Spleen (tissue), 11 donors: ENCODE measurements at regions not wholly inside any gene's neighbourhood (a gene's known extent, or its start where the extent isn't known, plus 50 kb on each side); places are given as distances from the start of the nearest gene placed in this dataset.
"Not testable (repeated sequence)": the region's sequence is repeated elsewhere in the genome, so short reads cannot be mapped to it uniquely, and the experiment has no call there.

ENCODE experiments used
- DNase-seq: peaks from one replicate; pipeline ENCODE4 v3.0.0-alpha.2; 2020
- H3K27ac ChIP-seq, 8 donors: fragments of 200-600 bp; sonication (generic) in 7 of 8; 1 replicate in 4 of 8; 2 replicates in 4 of 8; pipeline versions ENCODE4 v1.5.0 to v1.8.0; 2016 to 2021; ENCODE audit warnings: inconsistent platforms in 4 of 8, mild to moderate bottlenecking in 4 of 8, moderate library complexity in 1 of 8
- H3K27me3 ChIP-seq, 7 donors: fragments of 200-600 bp; sonication (generic) in 6 of 7; replicated peaks in 1 of 7; 1 replicate in 4 of 7; 2 replicates in 3 of 7; pipeline versions ENCODE4 v1.5.0 to v1.8.0; 2016 to 2021; ENCODE audit warnings: inconsistent platforms in 3 of 7, mild to moderate bottlenecking in 1 of 7
- H3K36me3 ChIP-seq, 6 donors: fragments of 200-600 bp; sonication (generic) in 5 of 6; 1 replicate in 4 of 6; 2 replicates in 2 of 6; pipeline versions ENCODE4 v1.5.0 to v1.8.0; 2016 to 2021; ENCODE audit warnings: inconsistent platforms in 2 of 6
- H3K4me1 ChIP-seq, 6 donors: fragments of 200-600 bp; sonication (generic) in 5 of 6; 1 replicate in 3 of 6; 2 replicates in 3 of 6; pipeline versions ENCODE4 v1.5.0 to v1.8.0; 2016 to 2021; ENCODE audit warnings: inconsistent platforms in 3 of 6
- H3K4me3 ChIP-seq, 8 donors: fragments of 200-600 bp; sonication (generic) in 7 of 8; 1 replicate in 4 of 8; 2 replicates in 4 of 8; pipeline versions ENCODE4 v1.5.0 to v1.8.0; 2016 to 2021; ENCODE audit warnings: inconsistent platforms in 4 of 8, mild to moderate bottlenecking in 4 of 8, moderate library complexity in 2 of 8
- H3K9me3 ChIP-seq, 8 donors: fragments of 200-600 bp; sonication (generic) in 7 of 8; 1 replicate in 4 of 8; 2 replicates in 4 of 8; pipeline versions ENCODE4 v1.5.0 to v1.8.0; 2016 to 2021; ENCODE audit warnings: inconsistent platforms in 4 of 8
- POLR2A ChIP-seq, 3 donors: fragments of 450-650 bp; IDR thresholded peaks; one replicate each; pipeline ENCODE4 v1.5.1; 2017; ENCODE audit warnings: antibody characterized with exemption in 3 of 3, mild to moderate bottlenecking in 1 of 3
- POLR2AphosphoS5 ChIP-seq, 3 donors: sonication (generic); formaldehyde crosslinking; IDR thresholded peaks; one replicate each; pipeline ENCODE4 v1.5.1; 2017; ENCODE audit warnings: antibody characterized with exemption in 3 of 3
- WGBS, 5 donors: extraction: QIAGEN DNeasy Blood & Tissue Kit in 3 of 5; methylation state at CpG; one replicate each; pipeline versions ENCODE4 v1.1.5 to v1.1.7; 2013 to 2018; 5-methylcytosine and 5-hydroxymethylcytosine counted together
- intact Hi-C: fragments of 100-400 bp; cut with DNase I; formaldehyde crosslinking; loops from one replicate; pipeline ENCODE4 v1.15.0; 2023; ENCODE audit warnings: low total_unique reads
- TF ChIP-seq, protein P1 (sequence below), 11 experiments: fragments of 200-600 bp in 7 of 11; fragments of 450-650 bp in 4 of 11; sonication (generic) in 4 of 11; IDR thresholded peaks in 8 of 11; conservative IDR thresholded peaks in 3 of 11; 1 replicate in 7 of 11; 2 replicates in 4 of 11; pipeline versions ENCODE4 v1.4.0 to v1.8.0; 2016 to 2021; ENCODE audit warnings: antibody characterized with exemption in 11 of 11, inconsistent platforms in 4 of 11, mild to moderate bottlenecking in 1 of 11
- donor health status: healthy with polysubstance abuse.
- donor health status: DM: no; HTN: no; CAD: no; lungs with moderate emphysema.
- donor health status: DM: no; HTN: no; CAD: no.
- donor health status: Bipolar disorder and iron deficiency.
- donor health status: healthy.
- donor health status: DM: no; HTN: no; CAD: no.
- donor health status: DM: yes; HTN: yes; CAD: no.

DNA sequence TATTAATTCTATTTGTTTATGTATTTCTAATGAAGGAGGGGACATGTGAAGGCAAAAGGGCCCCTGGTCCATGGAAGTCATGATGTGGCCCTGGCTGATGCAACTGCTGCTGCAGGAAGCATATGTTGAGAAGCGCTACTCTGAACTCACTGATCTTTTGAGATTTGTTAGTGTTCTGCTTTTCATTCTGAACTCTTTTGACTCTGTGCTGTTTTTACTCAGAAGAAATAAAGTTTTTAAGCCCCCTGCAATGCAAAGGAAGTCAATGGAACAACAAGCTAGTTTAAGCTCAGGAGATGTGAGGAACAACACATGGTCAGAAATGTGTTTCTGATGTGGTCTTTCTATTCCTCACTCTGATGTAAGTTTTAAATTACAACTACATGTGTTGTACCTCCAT, 88.9 kb upstream of the BTG1 start:
- H3K4me1 ChIP-seq, result peaks cover 0 to 26% (median 2%) of the 10 kb centered on the region in 6 donors
- TF ChIP-seq POLR2A (IDR thresholded peaks at IDR 0.05) (no peak), POLR2AphosphoS5 (IDR thresholded peaks at IDR 0.05) (no peak)
- TF ChIP-seq, protein P1, sequence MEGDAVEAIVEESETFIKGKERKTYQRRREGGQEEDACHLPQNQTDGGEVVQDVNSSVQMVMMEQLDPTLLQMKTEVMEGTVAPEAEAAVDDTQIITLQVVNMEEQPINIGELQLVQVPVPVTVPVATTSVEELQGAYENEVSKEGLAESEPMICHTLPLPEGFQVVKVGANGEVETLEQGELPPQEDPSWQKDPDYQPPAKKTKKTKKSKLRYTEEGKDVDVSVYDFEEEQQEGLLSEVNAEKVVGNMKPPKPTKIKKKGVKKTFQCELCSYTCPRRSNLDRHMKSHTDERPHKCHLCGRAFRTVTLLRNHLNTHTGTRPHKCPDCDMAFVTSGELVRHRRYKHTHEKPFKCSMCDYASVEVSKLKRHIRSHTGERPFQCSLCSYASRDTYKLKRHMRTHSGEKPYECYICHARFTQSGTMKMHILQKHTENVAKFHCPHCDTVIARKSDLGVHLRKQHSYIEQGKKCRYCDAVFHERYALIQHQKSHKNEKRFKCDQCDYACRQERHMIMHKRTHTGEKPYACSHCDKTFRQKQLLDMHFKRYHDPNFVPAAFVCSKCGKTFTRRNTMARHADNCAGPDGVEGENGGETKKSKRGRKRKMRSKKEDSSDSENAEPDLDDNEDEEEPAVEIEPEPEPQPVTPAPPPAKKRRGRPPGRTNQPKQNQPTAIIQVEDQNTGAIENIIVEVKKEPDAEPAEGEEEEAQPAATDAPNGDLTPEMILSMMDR (IDR thresholded peaks at IDR 0.05 in 8 of 11, conservative IDR thresholded peaks at IDR 0.05 in 3 of 11), result no peak
- no peaks in the 10 kb centered on the region for H3K27me3 ChIP-seq
- H3K36me3 ChIP-seq, result no peaks in the 10 kb centered on the region
- no peak overlapping the region for H3K4me3 ChIP-seq
- intact Hi-C loops, result no loop called here
- no peak for DNase-seq
- 44 to 88% (median 73%) methylated on average over 1 of the region's 1 CpG for WGBS, 5 donors
- no peaks in the 10 kb centered on the region for H3K9me3 ChIP-seq
- H3K27ac ChIP-seq, result peak overlapping the region in 2 of 8 donors; percentile 51 to 64

DNA sequence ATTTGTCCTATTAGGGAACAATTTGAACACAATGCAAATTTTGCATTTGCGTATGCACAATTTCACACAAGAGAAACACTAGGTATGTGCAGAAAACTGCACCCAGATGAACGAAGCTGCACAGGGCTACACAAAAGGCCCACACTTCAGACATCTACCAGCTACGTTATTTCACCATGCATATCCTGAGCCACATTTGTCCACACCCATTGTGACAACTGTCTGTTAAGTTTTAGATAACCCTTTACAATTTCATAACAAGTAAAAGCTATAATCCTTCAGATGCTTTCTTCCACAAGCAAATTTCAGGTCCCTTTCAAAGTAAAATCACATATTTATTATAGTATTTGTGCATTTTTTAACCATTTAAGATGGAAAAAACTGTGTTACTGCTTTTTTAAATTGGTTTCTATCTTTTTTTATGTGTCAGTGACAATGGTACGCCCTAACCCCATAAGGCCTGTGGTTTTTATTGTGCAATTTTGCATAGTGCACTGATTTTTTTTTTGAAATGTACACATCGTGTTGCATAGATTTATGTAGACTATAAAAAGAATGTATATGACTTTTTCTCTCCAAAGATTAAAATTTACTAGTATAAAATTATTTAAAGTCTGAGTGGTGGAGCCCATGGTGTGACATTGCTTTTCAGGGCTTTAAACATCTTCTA, 87.8 kb upstream of the BTG1 start:
- no peak for DNase-seq
- intact Hi-C loops, result no loop called here
- 57 to 88% (median 73%) methylated on average over 5 of the region's 5 CpGs for WGBS, 5 donors
- TF ChIP-seq, protein P1 (IDR thresholded peaks at IDR 0.05 in 8 of 11, conservative IDR thresholded peaks at IDR 0.05 in 3 of 11), result no peak
- TF ChIP-seq POLR2A (IDR thresholded peaks at IDR 0.05), result no peak
- TF ChIP-seq POLR2AphosphoS5 (IDR thresholded peaks at IDR 0.05), result no peak
- Histone ChIP-seq H3K27me3 (no peaks in the 10 kb centered on the region), H3K4me1 (peaks cover 0 to 26% (median 2%) of the 10 kb centered on the region in 6 donors), H3K9me3 (no peaks in the 10 kb centered on the region), H3K36me3 (no peaks in the 10 kb centered on the region), H3K4me3 (no peak overlapping the region), H3K27ac (peak overlapping the region in 3 of 8 donors; percentile 34 to 64 (median 51))

DNA sequence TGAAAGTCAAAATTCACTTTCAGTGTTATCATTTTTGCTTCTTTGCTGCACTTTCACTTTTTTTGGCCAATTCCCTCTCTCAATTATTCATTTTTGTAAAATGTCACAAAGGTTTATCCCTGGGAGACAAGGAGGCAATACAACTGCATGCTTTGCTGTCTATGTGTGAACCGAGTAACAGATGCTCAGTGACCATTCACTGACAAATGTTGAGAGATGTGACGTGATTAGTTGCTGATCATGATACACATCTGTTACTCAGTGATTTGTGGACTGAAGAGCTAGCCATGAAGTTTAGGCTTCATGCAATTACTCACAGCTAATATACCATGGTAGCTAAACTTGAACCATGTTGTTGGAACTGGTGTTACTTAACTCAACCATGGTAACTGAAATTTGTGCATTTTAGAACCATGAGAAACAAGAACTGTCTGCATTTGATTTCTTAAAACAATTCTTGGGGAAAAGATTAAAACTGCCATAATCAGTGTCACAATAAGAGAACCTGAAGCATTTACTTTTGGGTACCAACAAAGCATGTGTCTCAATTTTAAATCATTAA, 86.8 kb upstream of the BTG1 start:
- H3K27ac ChIP-seq, result peak overlapping the region in 3 of 8 donors; percentile 51 to 78 (median 58)

DNA sequence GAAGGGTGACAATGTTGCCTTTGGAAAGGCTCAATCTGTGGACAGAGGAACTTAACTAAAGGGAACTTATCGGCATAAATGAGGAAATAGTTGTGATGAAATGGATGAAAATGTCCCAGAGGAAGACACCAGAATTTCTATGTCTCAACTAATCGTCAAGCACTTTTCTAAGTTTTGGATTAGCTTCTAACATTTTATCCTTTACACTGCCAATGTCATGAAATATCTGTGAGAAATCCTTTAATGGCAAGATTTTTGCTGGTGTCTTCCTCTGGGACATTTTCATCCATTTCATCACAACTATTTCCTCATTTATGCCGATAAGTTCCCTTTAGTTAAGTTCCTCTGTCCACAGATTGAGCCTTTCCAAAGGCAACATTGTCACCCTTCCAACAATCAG, 86.3 kb upstream of the BTG1 start:
- H3K36me3 ChIP-seq, H3K9me3 ChIP-seq, H3K4me3 ChIP-seq, H3K27me3 ChIP-seq, intact Hi-C loops, DNase-seq: not testable (repeated sequence)
- Histone ChIP-seq H3K27ac (peak overlapping the region in 4 of 8 donors; percentile 43 to 78 (median 58)), H3K4me1 (peaks cover 0 to 26% (median 2%) of the 10 kb centered on the region in 6 donors)
- 32 to 71% (median 56%) methylated on average over 3 of the region's 3 CpGs for WGBS, 5 donors

More for the DNA sequence above, 86.8 kb upstream of the BTG1 start:
- 50 to 84% (median 70%) methylated on average over 1 to 2 of the region's 2 CpGs; no CpG with 5 or more reads in 2 of the 5 donors for WGBS, 5 donors
- DNase-seq, H3K27me3 ChIP-seq, H3K9me3 ChIP-seq, H3K4me3 ChIP-seq, intact Hi-C loops, H3K36me3 ChIP-seq: not testable (repeated sequence)
- peaks cover 0 to 26% (median 2%) of the 10 kb centered on the region in 6 donors for H3K4me1 ChIP-seq

DNA sequence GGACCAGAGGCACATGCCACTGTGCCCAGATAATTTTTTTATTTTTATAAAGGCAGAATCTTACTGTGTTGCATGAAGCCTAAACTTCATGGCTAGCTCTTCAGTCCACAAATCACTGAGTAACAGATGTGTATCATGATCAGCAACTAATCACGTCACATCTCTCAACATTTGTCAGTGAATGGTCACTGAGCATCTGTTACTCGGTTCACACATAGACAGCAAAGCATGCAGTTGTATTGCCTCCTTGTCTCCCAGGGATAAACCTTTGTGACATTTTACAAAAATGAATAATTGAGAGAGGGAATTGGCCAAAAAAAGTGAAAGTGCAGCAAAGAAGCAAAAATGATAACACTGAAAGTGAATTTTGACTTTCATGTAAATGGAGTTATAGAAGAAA, 85.9 kb upstream of the BTG1 start:
- H3K4me1 ChIP-seq, result peaks cover 0 to 26% (median 2%) of the 10 kb centered on the region in 6 donors
- H3K9me3 ChIP-seq, H3K36me3 ChIP-seq, DNase-seq, H3K4me3 ChIP-seq, H3K27me3 ChIP-seq, intact Hi-C loops: not testable (repeated sequence)
- 83 to 84% methylated on average over 2 of the region's 2 CpGs; no CpG with 5 or more reads in 3 of the 5 donors for WGBS, 5 donors
- H3K27ac ChIP-seq, result peak overlapping the region in 3 of 8 donors; percentile 2 to 78 (median 66)
